ENCODE measurements at regions not wholly inside any gene's neighbourhood (a gene's known extent, or its start where the extent isn't known, plus 50 kb on each side); places are given as distances from the start of the nearest gene placed in this dataset.

DNA sequence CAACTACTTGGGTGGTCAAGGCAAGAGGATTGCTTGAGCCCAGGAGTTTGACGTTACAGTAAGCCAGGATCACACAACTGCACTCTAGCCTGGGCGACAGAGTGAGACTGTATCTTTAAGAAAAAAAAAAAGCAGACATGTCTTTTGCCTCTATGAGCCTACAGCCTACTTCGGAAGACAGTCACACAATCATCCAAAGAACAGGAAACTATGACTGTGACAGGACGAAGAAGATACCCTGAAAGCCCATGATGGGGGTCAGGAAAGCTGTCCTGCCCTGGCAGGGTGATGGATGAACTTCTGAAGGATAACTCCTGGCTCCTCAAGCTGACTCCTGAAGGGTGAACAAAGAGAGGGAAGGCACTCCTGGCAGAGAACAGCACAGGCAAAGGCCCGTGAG, 251.7 kb upstream of the SIX2 start:
- Histone ChIP-seq H3K4me1 (ENCODE audit: control insufficient read depth, insufficient read depth, low read length, poor library complexity, severe bottlenecking) (peaks cover 61% of the 10 kb centered on the region), H3K9me3 (ENCODE audit: control insufficient read depth, low read length) (no peaks in the 10 kb centered on the region), H3K27ac (ENCODE audit: low read depth, low read length, severe bottlenecking) (no peak overlapping the region), H3K36me3 (ENCODE audit: control insufficient read depth, insufficient read depth, low read length) (no peaks in the 10 kb centered on the region), H3K4me3 (ENCODE audit: extremely low read depth, insufficient read depth, low read length, poor library complexity, severe bottlenecking) (no peak overlapping the region)
- WGBS, 2 experiments (ENCODE audit: insufficient coverage in 2 of 2) = 71 to 86% methylated on average over 2 to 4 of the region's 5 CpGs

DNA sequence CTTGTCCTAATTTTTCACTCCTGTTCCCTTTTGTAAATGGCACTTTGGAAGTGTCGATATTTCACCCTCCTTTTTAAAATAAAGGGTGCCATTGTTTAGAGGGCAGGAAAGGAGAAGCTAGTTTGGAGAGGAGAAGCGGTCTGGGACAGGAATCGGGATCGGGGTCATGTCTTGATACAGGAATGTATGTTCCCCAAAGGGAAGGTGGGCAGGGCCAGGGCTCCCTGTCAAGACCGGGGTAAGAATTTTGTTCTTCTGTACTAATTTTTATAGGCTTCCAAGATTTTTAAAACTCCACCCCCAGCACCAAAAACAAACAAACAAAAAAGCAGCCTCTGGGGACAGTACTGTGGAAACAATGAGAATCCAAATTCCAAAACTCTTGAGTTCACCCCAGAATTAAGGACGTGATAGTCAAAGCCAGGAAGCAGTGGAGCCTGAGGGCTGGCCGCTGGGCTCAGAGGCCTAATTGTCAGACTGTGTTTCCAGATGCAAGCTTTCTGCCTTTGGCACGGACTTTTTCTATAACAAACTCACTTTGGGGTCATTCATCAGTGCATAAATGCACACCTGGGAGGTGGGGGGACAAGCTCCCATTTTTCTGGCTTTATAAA, 250.4 kb upstream of the SIX2 start:
- 62 to 71% methylated on average over 1 to 3 of the region's 8 CpGs for WGBS, 2 experiments (ENCODE audit: insufficient coverage in 2 of 2)
- Histone ChIP-seq H3K9me3 (ENCODE audit: control insufficient read depth, low read length) (no peaks in the 10 kb centered on the region), H3K36me3 (ENCODE audit: control insufficient read depth, insufficient read depth, low read length) (no peaks in the 10 kb centered on the region), H3K4me3 (ENCODE audit: extremely low read depth, insufficient read depth, low read length, poor library complexity, severe bottlenecking) (no peak overlapping the region), H3K4me1 (ENCODE audit: control insufficient read depth, insufficient read depth, low read length, poor library complexity, severe bottlenecking) (peaks cover 73% of the 10 kb centered on the region), H3K27ac (ENCODE audit: low read depth, low read length, severe bottlenecking) (no peak overlapping the region)

DNA sequence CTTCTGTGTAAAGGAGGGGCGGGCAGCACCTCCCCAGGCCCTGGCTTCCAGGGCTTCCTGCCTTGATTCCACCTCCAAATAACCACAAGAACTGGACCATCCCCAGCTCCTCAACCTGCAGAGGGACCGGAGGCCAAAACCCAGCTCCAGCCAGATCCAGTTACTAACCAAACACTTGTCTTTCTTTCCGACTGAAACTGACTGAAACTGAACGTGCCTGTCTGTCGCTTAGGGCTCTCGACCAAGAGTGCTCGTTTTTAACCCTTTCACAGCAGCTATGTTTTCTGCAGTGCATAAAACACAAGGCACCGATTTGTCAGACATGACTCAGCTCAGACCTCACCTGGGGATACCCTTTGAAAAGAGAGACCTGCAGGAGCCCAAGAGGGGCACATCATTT, 249.9 kb upstream of the SIX2 start:
- Histone ChIP-seq H3K27ac (ENCODE audit: low read depth, low read length, severe bottlenecking) (no peak overlapping the region), H3K4me1 (ENCODE audit: control insufficient read depth, insufficient read depth, low read length, poor library complexity, severe bottlenecking) (peaks cover 77% of the 10 kb centered on the region), H3K36me3 (ENCODE audit: control insufficient read depth, insufficient read depth, low read length) (no peaks in the 10 kb centered on the region), H3K4me3 (ENCODE audit: extremely low read depth, insufficient read depth, low read length, poor library complexity, severe bottlenecking) (no peak overlapping the region), H3K9me3 (ENCODE audit: control insufficient read depth, low read length) (no peaks in the 10 kb centered on the region)
- 38 to 51% methylated on average over 8 of the region's 8 CpGs for WGBS, 2 experiments (ENCODE audit: insufficient coverage in 2 of 2)

DNA sequence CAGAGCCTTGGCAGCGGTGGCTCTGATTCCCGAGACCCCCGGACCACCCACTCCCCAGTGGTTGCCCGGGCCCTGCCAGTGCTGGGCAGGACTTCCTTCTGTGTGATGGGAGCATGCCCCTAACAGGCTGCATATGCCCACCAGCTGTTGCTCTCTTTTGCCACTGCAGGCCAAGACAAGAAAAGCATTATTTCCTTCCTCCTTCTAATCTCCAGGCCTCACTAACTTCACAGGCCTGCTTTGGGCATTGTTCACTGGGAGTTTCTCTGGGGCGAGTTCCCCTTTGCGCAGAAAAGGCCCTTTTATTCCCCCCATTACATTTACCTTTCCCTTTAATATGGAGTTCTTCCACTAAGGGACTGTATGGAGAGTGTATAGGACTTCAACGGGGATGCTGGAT, 249.1 kb upstream of the SIX2 start:
- 76 to 82% methylated on average over 4 of the region's 7 CpGs for WGBS, 2 experiments (ENCODE audit: insufficient coverage in 2 of 2)

DNA sequence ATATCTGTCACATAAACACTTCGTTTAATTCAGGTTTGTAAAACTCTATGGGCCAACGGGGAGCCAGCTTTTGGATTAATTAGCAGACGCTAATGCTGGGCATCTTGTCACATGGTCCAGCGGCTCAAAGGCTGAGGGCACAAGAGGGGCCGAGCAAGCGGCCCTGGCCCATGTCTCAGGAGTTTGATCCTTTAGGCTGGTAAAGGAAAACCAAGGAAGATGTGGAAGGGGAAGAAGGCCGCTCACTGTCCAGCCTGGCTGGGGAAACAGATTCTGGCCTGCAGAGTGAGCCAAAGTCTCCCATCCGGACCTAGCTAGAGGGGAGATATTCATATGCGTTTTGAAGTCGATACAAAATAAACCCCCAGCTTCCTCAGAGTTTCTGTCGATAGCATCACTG, 248.6 kb upstream of the SIX2 start:
- Histone ChIP-seq H3K4me1 (ENCODE audit: control insufficient read depth, insufficient read depth, low read length, poor library complexity, severe bottlenecking) (peaks cover 72% of the 10 kb centered on the region), H3K36me3 (ENCODE audit: control insufficient read depth, insufficient read depth, low read length) (no peaks in the 10 kb centered on the region), H3K27ac (ENCODE audit: low read depth, low read length, severe bottlenecking) (no peak overlapping the region), H3K9me3 (ENCODE audit: control insufficient read depth, low read length) (no peaks in the 10 kb centered on the region), H3K4me3 (ENCODE audit: extremely low read depth, insufficient read depth, low read length, poor library complexity, severe bottlenecking) (no peak overlapping the region)
- WGBS, 2 experiments (ENCODE audit: insufficient coverage in 2 of 2) = 57 to 65% methylated on average over 7 to 10 of the region's 11 CpGs

More for the DNA sequence above, 249.1 kb upstream of the SIX2 start:
- H3K9me3 ChIP-seq (ENCODE audit: control insufficient read depth, low read length) = no peaks in the 10 kb centered on the region
- H3K4me3 ChIP-seq (ENCODE audit: extremely low read depth, insufficient read depth, low read length, poor library complexity, severe bottlenecking) = no peak overlapping the region
- no peaks in the 10 kb centered on the region for H3K36me3 ChIP-seq (ENCODE audit: control insufficient read depth, insufficient read depth, low read length)
- H3K4me1 ChIP-seq (ENCODE audit: control insufficient read depth, insufficient read depth, low read length, poor library complexity, severe bottlenecking) = peaks cover 72% of the 10 kb centered on the region
- H3K27ac ChIP-seq (ENCODE audit: low read depth, low read length, severe bottlenecking) = peak overlapping the region; percentile 29

DNA sequence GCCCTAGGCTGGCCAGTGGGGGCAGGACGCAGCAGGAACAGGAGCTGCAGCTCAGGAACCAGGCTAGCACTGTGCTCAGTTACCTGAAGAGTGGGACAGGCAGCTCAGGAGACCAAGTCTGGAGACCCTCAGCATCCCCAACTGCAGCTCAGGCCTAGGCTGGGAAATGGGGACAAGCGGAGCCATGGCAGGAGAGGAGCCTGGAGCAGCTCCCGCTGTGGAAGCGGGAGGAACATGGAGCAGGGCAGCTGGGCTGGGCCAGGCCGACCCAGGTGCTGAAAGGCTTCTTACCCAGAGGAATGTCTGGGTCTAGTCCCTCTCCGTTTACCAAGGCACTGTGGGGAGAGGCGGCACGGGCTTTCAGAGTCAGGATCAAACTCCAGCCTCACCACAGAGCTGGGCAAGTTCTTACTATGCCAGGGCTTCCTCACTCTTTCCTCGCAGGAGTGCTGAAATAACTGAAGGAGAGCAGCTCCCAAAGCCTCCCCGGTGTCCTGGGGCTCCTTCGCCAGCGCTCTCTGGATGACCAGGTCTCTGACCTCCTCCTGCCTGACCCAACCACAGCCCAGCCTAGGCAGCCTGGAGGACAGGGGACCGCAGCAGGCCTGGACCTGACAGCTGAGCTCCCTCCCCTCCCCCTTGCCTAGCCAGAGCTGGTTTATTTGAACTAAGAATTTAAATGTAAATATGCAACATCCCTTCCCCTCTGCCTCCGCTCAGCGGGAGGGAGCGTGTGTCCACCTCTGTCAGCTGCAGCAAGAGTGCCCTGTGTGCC, 247.8 kb upstream of the SIX2 start:
- WGBS, 2 experiments (ENCODE audit: insufficient coverage in 2 of 2) = 46 to 52% methylated on average over 14 to 15 of the region's 16 CpGs
- H3K9me3 ChIP-seq (ENCODE audit: control insufficient read depth, low read length) = no peaks in the 10 kb centered on the region
- no peak overlapping the region for H3K4me3 ChIP-seq (ENCODE audit: extremely low read depth, insufficient read depth, low read length, poor library complexity, severe bottlenecking)
- H3K4me1 ChIP-seq (ENCODE audit: control insufficient read depth, insufficient read depth, low read length, poor library complexity, severe bottlenecking) = peaks cover 71% of the 10 kb centered on the region
- no peaks in the 10 kb centered on the region for H3K36me3 ChIP-seq (ENCODE audit: control insufficient read depth, insufficient read depth, low read length)
- peak overlapping the region; percentile 29 for H3K27ac ChIP-seq (ENCODE audit: low read depth, low read length, severe bottlenecking)

DNA sequence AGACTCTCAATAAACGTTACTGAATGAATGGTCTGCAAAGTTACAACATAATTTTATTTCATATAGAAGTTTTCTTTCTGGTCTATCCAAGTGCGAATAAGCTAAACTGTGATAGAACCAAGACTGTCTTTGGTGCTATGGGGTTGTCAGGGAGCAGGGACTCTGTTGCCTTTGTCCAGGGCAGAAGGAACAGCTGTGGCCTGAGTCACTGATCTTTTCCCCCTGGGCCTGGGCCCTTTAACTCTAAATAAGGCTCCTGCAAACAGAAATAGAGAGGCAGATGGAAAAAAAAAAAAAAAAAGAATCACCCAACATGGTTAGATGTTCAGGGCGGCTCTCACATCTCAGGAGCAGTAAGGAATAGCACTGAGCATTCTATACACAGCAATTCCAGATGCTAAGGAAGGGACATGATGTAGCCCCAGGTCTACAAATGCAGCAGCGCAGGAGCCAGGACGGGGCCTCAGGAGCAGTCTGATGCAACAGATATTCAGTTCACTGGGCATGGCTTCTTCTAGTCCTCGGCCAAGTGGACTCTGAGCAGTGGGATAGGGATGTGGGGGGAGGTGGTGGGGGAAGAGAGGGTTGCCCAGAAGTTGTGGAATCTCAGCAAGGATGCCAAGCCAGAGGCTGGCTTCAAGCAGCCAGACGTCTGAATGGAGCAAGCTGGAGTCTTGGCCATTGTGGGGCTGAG, 247.1 kb upstream of the SIX2 start:
- H3K9me3 ChIP-seq (ENCODE audit: control insufficient read depth, low read length) = no peaks in the 10 kb centered on the region
- H3K4me1 ChIP-seq (ENCODE audit: control insufficient read depth, insufficient read depth, low read length, poor library complexity, severe bottlenecking) = peaks cover 66% of the 10 kb centered on the region
- H3K36me3 ChIP-seq (ENCODE audit: control insufficient read depth, insufficient read depth, low read length) = no peaks in the 10 kb centered on the region
- WGBS, 2 experiments (ENCODE audit: insufficient coverage in 2 of 2) = 79 to 88% methylated on average over 4 to 5 of the region's 7 CpGs
- peak overlapping the region; percentile 29 for H3K27ac ChIP-seq (ENCODE audit: low read depth, low read length, severe bottlenecking)
- no peak overlapping the region for H3K4me3 ChIP-seq (ENCODE audit: extremely low read depth, insufficient read depth, low read length, poor library complexity, severe bottlenecking)

DNA sequence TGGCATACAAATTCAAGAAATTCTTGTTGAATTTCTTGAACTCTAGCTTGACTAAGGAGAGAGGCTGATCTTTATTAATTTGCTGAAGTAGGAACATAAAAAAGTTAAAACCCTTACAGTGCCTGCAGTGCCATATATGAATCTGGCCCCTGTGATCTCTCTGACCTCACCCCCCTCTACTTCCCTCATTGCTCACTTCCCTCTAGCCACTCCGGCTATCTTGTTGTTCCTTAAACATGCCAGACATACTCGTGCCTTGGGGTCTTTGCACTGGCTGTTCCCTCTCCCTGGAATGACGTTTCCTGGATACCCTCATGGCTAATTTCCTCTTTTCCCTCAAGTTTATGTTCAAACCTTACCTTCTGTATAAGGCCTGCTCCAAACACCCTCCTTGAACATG, 246.3 kb upstream of the SIX2 start:
- peaks cover 62% of the 10 kb centered on the region for H3K4me1 ChIP-seq (ENCODE audit: control insufficient read depth, insufficient read depth, low read length, poor library complexity, severe bottlenecking)
- H3K4me3 ChIP-seq (ENCODE audit: extremely low read depth, insufficient read depth, low read length, poor library complexity, severe bottlenecking) = no peak overlapping the region
- H3K36me3 ChIP-seq (ENCODE audit: control insufficient read depth, insufficient read depth, low read length) = no peaks in the 10 kb centered on the region
- no peaks in the 10 kb centered on the region for H3K9me3 ChIP-seq (ENCODE audit: control insufficient read depth, low read length)
- WGBS, 2 experiments (ENCODE audit: insufficient coverage in 2 of 2) = 70 to 83% methylated on average over 2 to 3 of the region's 3 CpGs
- no peak overlapping the region for H3K27ac ChIP-seq (ENCODE audit: low read depth, low read length, severe bottlenecking)

DNA sequence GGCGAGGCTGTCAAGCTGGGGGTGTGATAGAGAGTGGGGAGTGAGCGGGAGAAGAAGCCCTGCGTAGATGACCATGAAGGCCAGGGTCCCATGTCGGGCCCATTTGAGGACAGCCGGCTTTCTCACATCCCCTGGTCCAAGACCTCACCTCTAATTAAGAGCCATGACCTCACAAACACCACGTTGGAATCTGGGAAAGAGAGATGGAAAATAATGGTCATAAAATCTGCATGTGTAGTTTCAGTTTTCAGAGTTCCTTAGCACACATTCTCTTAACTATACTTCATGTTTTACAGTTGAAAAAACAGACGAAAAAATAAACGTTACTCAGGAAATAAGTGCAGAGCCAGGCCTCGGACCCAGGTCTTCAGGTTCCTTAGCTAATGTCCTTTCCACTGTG, 244.8 kb upstream of the SIX2 start:
- 94 to 97% methylated on average over 3 to 4 of the region's 9 CpGs for WGBS, 2 experiments (ENCODE audit: insufficient coverage in 2 of 2)
- H3K36me3 ChIP-seq (ENCODE audit: control insufficient read depth, insufficient read depth, low read length) = no peaks in the 10 kb centered on the region
- H3K9me3 ChIP-seq (ENCODE audit: control insufficient read depth, low read length) = no peaks in the 10 kb centered on the region
- no peak overlapping the region for H3K27ac ChIP-seq (ENCODE audit: low read depth, low read length, severe bottlenecking)
- H3K4me3 ChIP-seq (ENCODE audit: extremely low read depth, insufficient read depth, low read length, poor library complexity, severe bottlenecking) = no peak overlapping the region
- H3K4me1 ChIP-seq (ENCODE audit: control insufficient read depth, insufficient read depth, low read length, poor library complexity, severe bottlenecking) = peaks cover 47% of the 10 kb centered on the region

DNA sequence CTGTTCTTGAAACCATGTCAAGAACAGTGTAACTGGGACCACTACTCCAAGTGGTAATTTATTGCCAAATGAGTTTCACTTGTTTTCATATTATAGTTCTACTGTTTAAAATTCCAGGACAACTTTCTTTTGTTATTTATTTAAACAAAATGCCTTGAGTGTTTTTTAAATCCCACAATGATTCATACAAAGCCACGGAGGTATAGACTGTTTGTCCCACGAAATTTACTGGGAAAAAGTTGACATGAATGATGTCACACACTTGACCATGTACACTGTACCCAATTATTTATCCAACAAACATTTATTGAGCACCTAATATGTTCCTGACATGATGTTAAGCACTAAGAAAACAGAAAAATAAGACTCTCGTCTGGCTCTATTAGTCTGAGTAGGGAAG, 243.9 kb upstream of the SIX2 start:
- no peaks in the 10 kb centered on the region for H3K36me3 ChIP-seq (ENCODE audit: control insufficient read depth, insufficient read depth, low read length)
- H3K27ac ChIP-seq (ENCODE audit: low read depth, low read length, severe bottlenecking) = no peak overlapping the region
- 80% methylated on average over 1 of the region's 3 CpGs; no CpG with 5 or more reads in 1 of the 2 experiments for WGBS, 2 experiments (ENCODE audit: insufficient coverage in 2 of 2)
- no peaks in the 10 kb centered on the region for H3K9me3 ChIP-seq (ENCODE audit: control insufficient read depth, low read length)
- no peak overlapping the region for H3K4me3 ChIP-seq (ENCODE audit: extremely low read depth, insufficient read depth, low read length, poor library complexity, severe bottlenecking)
- H3K4me1 ChIP-seq (ENCODE audit: control insufficient read depth, insufficient read depth, low read length, poor library complexity, severe bottlenecking) = peaks cover 38% of the 10 kb centered on the region

DNA sequence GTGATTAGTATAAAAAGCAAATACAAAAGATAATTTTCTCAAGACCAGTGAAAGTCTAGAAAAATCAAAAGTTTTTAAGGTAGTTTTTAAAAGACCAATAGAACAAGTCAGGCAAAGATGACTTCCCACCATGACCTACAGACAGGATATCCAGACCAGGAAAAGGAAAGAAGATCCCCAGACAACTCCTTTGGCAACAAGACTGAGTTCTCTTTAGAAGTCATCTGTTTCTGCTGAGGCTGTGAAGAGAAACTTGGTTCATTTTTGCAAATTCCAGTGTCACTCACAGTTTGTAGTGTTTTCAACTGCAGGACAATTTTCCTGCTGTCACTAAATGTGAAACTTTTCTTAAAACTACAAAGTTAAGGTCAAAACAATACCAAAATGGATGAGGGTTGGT, 240.9 kb upstream of the SIX2 start:
- Histone ChIP-seq H3K4me3 (ENCODE audit: extremely low read depth, insufficient read depth, low read length, poor library complexity, severe bottlenecking) (no peak overlapping the region), H3K27ac (ENCODE audit: low read depth, low read length, severe bottlenecking) (no peak overlapping the region), H3K9me3 (ENCODE audit: control insufficient read depth, low read length) (no peaks in the 10 kb centered on the region), H3K36me3 (ENCODE audit: control insufficient read depth, insufficient read depth, low read length) (no peaks in the 10 kb centered on the region), H3K4me1 (ENCODE audit: control insufficient read depth, insufficient read depth, low read length, poor library complexity, severe bottlenecking) (peaks cover 9% of the 10 kb centered on the region)
